ENCODE measurements at regions not wholly inside any gene's neighbourhood (a gene's known extent, or its start where the extent isn't known, plus 50 kb on each side); places are given as distances from the start of the nearest gene placed in this dataset.

DNA sequence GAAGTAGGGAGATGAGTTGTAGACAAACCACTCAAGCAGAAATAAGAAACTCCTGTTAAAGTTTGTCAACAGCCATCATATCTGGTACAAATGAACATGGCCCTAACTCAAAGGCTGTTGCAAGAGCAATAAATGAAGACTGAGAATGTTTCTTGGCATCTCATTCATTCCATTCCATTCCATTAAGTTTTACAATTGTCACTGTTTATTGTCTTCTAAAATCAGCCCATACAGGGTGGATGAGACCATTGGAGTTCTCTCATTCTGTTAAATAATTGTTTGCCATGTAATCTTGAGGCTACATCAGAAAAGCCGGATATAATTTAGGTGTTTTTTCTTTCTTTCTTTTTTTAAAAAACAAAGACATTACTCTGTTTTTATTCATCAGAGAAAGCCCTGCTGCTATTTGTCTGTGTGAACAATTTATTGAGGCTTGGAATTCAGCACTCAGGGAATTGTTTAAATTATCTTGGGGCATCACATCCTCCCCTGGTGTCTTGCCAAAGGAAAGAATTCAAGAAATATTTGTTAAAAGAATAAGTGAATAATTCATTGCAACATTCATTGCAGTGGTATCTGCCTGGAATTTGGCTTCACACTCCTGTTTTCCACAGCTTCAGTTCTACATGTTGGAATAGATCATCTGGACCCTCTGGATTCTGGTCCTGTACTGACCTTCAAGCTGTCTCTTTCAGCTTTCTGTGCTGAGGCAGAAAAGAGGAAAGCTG lies 604.5 kb downstream of the PLPP3 start:
- peak; percentile 52 for DNase-seq (ENCODE audit: low read depth)

GRCh38 chr1:55970526-55971110 lies 608.7 kb downstream of the PLPP3 start:
- no peak for DNase-seq (ENCODE audit: low read depth)

GRCh38 chr1:55969322-55969721 lies 610.0 kb downstream of the PLPP3 start:
- no peak for DNase-seq (ENCODE audit: low read depth)

GRCh38 chr1:55968661-55969060 lies 610.7 kb downstream of the PLPP3 start:
- DNase-seq (ENCODE audit: low read depth) = no peak

DNA sequence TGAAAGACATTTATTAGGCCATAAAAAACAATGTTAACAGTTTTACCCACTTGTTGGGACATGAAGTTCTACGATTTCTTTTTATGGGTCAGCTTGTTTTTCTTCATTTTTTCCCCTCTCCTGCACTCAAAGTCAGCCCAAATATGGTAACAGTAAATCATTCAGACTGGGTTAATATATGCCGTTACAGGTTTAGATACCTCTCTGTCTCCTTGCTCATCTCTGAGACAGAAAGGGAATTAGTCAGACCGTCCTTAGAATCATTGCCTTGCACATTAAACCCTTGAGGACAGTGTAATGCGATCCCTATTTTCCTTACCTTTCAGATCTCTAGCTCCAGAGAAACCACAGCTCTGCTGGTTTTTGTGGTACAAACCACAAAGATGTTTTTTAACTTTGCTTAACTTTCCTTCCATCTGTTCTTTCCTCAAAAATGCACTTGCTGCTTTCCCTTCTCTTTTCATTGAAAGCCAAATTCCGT lies 613.3 kb downstream of the PLPP3 start:
- no peak for DNase-seq (ENCODE audit: low read depth)

GRCh38 chr1:55962472-55962871 lies 616.9 kb downstream of the PLPP3 start:
- DNase-seq (ENCODE audit: low read depth) = no peak

DNA sequence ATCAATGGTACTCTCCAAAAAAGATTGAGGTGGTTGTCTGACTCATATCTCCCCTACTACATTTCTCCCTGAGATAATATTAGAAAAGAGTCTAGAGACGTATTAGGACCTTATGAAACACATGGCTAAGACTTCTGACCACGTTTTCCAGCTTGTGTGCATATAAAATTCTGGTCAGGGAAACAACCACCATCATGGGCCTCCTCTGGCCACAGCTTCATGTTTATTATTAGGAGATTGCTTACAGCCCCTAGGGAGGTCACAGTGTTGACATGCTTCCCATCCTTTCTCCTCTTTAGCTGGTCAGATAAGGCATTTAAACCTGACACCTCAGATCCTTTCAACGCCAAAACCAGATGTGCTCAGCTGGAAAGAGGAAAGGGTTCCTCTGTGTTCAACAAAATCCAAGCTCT lies 620.2 kb downstream of the PLPP3 start:
- no peak for DNase-seq (ENCODE audit: low read depth)

GRCh38 chr1:55958498-55958897 lies 620.9 kb downstream of the PLPP3 start:
- DNase-seq (ENCODE audit: low read depth) = no peak

- DNase-seq (ENCODE audit: low read depth) = no peak
Observed at GRCh38 chr1:55957276-55957675, 622.1 kb downstream of the PLPP3 start.

GRCh38 chr1:55955016-55955621 lies 624.2 kb downstream of the PLPP3 start:
- DNase-seq (ENCODE audit: low read depth) = peak; percentile 3

- DNase-seq (ENCODE audit: low read depth) = no peak
Observed at GRCh38 chr1:55951291-55951690, 628.1 kb downstream of the PLPP3 start.

DNA sequence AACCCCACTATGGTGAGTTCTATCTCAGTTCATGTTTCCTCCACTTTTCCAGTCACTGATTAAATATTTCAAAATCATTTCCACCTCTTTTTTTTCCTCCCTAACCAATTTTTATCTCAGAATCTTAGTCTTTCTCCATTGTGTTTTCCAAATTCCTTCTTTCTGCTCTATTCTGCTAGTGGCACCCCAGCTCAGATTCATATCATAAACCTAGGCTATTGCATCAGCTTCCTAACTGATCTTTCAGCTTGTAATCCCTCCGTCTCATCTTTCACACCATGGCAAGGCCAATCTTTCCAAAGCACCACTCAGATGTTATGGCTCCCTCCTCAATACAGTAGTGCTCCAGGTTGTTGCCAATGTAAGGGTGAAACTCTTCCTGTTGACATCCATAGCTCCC lies 631.9 kb downstream of the PLPP3 start:
- DNase-seq (ENCODE audit: low read depth) = no peak

DNA sequence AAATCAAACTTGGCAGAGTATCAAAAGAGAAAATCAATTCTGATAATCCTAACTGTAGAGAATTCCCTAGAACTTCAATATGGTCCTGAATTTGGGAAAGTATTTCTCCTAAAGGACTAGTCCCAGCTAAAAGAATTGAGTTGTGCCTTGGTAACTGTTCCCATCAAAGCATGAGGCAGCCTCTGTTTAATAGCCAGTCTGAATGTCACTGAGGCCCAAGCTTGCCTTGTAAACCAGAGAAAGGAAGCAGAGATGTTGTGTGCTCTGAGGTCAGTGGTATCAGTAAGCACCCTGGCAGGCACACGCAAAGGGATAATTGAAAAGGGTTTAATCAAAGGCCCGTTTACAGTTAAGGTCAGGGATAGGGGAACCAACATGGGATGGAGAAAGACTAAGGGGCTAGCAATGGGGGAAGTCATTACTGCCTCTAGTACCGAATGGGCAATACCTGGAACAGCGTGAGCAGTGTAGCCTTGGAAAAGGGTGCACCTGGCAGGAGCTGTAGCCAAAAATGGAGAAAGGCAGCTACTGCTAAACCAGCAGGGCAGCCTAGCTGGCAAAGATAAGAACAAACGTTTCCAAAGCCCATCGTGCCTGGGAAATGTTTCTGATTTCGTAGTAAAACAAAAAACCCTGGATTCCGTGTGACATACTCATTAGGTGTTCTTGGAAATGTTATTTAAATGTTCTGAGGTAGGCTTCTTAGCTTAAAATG lies 635.5 kb downstream of the PLPP3 start:
- no peak for DNase-seq (ENCODE audit: low read depth)

GRCh38 chr1:55943012-55943411 lies 636.4 kb downstream of the PLPP3 start:
- DNase-seq (ENCODE audit: low read depth) = no peak

DNA sequence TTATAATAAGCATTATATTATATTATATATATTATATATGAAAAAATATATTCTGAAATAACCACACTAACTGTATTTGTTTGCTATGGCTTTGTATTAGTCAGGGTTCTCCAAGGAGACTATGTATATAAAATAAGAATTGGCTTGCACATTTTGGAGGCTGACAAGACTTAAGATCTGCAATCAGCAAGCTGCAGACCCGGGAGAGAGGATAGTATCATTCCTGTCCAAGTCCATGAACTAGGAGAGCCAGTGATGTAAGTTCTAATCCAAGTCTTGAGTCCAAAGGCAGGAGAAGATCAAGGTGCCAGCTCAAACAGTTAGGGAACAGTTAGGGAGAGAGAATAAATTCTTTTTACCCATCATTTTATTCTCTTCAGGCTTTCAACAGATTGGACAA lies 639.5 kb downstream of the PLPP3 start:
- no peak for DNase-seq (ENCODE audit: low read depth)

DNA sequence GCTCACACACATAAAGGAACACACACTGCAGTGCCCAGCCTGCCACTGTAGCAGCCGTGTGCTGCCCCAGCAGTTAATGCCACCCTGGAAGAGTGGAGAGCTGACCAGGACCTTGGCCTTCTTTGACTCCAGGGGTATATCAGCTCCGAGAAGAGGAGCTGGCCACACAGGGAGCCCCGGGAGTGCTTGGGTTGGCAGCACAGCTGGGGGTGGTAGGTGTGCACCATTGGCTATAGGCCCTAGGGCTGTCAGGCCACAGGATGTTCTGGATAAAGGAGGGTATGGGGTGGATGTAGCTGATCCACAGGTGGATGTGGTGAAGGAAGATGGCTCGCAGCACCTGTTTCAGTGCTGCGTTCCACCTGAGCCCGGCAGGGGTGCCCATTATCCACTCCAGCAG lies 640.5 kb downstream of the PLPP3 start:
- no peak for DNase-seq (ENCODE audit: low read depth)

- no peak for DNase-seq (ENCODE audit: low read depth)
Observed at GRCh38 chr1:55938376-55938850, 641.0 kb downstream of the PLPP3 start.

DNA sequence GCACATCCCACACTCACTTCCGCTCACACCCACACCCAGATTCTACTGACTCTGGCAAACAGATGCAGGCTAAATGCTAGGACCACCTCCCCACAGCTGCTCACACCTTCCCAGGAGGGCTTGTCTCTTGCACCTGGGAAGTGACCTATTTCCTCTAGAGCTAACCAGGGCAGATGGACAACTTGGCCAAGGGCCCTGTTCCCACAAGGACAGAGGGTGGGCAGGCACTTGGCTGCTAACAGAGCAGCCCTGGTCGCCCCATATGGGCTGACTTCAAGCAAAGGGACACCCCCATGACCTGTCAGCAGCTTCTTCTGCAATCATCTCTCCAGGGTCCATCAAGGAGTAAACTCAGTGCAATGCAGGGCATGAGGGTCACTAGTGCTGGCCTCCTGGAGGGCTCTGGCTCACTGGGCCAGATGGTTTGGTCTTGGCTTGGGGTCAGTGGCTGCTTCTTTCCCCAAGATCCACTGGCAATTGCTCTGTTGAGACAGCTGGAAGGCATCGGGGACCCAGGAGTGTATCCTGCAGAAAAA lies 641.5 kb downstream of the PLPP3 start:
- DNase-seq (ENCODE audit: low read depth) = no peak

- DNase-seq (ENCODE audit: low read depth) = no peak
Observed at GRCh38 chr1:55935236-55935635, 644.1 kb downstream of the PLPP3 start.

- no peak for DNase-seq (ENCODE audit: low read depth)
Observed at GRCh38 chr1:55932402-55932801, 647.0 kb downstream of the PLPP3 start.

DNA sequence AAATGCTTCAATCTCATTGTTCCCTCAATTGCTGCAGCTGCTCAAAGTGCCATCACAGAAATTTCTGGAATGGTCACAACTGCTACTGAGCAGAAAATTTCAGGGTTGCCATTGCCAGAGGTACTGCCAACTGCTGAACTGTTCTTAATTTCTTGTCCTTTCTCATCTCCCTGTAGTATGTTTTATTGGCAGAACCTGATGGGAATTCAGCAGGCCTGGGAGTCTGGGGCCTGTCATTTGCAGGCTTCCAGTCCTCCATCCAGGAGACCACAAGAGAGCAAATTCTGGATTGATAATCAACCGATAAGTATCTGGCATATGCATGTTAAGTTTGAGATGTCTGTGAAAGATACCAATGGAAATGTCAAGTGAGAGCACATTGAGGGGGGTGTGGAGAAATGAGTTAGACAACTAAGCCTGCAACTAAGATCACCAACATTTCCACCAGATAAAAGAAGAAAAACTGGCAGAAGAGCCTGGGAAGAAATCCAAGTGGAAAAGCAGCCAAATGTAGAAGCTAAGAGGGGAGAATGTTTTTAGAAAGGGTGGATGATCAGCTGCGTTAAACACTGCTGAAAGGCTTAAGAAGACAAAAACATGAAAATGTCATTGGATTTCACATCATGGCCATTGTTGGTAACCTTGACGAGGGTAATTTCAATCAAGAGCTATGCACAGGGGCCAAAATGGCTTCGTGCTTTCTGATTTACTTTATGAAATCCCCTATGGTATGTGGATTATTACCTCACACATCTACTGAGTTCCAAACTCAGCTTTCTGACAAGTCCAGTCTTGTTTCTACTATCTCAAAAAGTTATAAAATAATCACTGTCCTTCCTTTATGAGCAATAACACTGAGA lies 648.1 kb downstream of the PLPP3 start:
- no peak for DNase-seq (ENCODE audit: low read depth)
